Glomerular endothelial cell (primary cell): ENCODE measurements at regions not wholly inside any gene's neighbourhood (a gene's known extent, or its start where the extent isn't known, plus 50 kb on each side); places are given as distances from the start of the nearest gene placed in this dataset.
"Not testable (repeated sequence)": the region's sequence is repeated elsewhere in the genome, so short reads cannot be mapped to it uniquely, and the experiment has no call there.

ENCODE experiments used
- DNase-seq: peaks from one replicate; pipeline ENCODE4 v3.0.0-alpha.2; 2011; ENCODE audit warnings: low read depth, low spot score; ENCODE audit errors: extremely low read depth

- not testable (repeated sequence) for DNase-seq
Observed at GRCh38 chr7:135872861-135873260, 104.3 kb downstream of the MTPN start.

- DNase-seq = no peak
Observed at GRCh38 chr7:135862586-135863340, 114.2 kb upstream of the FAM180A start.

GRCh38 chr7:135859538-135859937, 110.9 kb upstream of the FAM180A start:
- DNase-seq = no peak

- DNase-seq = no peak
Observed at GRCh38 chr7:135858851-135859250, 110.2 kb upstream of the FAM180A start.

DNA sequence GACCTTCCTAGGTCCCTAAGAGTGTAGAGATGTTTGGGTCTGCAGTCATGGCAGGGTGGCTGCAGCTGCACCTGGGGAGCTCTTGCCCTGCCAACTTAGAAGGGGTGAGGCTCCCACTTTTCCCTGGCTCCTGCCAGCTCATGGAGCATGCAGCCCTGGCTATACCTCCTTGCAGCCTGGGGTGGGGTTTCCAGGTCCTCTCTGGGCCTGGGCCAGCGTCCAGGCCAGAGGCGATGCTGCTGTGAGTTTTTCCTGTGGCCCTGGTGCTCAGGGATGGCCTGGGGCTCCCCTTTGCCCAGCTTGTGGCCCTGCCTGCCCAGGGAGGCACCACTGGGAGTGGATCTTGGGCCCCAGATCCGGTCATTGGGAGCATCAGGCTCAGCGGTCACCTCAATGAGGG, 109.8 kb upstream of the FAM180A start:
- no peak for DNase-seq

GRCh38 chr7:135857519-135858274, 109.1 kb upstream of the FAM180A start:
- no peak for DNase-seq

GRCh38 chr7:135856356-135857144, 107.9 kb upstream of the FAM180A start:
- no peak for DNase-seq

- DNase-seq = no peak
Observed at GRCh38 chr7:135855846-135856245, 107.2 kb upstream of the FAM180A start.

DNA sequence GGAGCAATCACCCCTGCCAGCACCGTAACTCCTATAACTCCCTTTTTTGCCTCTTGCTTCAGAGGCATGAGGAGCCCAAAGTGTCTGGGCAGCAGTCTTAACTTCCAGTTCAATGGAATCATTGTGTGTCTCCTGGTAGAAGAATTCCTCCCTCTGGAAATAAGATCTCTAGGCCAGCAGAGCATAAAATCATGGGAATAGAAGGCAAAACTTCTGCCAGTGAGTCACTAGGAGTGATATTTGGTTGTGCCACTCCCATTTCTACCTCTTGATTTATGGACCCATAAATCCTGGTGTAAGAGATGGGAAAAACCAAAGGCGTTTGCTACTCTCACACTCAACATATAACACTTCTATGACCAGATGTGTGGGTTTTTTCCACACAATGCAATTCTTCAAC, 104.9 kb upstream of the FAM180A start:
- no peak for DNase-seq

DNA sequence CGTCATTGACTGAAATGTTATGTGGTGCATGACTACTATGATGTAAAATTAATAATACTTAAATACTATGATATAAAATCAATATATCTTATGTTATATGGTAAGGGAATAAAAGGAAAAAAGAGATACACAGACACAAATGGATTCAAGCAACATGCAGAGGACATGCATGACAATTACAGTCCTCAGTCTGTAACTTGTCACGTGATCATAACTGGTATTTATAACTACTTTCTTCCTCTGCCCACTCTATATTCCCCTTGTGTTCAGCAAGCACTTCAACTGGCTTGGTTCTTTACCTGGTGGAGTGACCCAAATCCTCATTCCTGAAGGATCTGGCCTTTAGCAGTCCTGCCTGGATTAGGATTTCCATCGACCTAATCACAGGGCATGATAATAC, 104.4 kb upstream of the FAM180A start:
- DNase-seq = no peak

DNA sequence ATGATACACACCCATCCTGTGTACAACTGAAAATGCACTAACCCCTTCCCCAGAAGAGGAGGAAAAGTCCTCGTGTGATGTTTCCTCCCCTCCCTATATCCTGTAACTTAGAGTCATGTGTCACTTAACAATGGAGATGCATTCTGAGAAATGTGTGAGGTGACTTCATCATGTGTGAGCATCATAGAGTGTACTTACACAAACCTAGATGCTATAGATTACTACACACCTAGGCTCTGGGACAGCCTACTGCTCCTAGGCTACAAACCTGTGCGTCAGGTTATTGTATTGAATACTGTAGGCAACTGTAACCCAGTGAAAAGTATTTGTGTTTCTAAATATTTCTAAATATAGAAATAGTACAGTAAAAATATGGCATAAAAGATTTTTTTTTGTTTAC, 98.6 kb upstream of the FAM180A start:
- no peak for DNase-seq

DNA sequence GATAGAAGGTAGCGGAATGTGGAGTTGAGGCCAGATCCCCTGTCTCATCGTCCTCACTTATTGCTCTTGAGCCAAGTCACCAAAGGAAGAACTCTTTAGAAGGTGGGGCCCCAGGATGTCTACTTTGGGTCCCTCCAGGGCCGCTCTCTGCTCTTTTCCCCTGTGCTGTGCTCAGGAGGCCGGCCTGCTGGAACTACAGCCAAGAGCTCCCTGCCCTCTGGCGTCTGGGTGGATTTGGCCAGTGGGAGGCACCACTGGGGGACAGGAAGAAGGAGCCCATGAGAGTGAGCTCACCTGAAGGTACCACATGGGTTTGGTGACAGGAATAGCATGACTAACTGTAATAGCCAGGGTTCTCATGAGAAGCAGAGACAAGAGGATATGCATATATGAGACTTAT, 97.7 kb upstream of the FAM180A start:
- no peak for DNase-seq

DNA sequence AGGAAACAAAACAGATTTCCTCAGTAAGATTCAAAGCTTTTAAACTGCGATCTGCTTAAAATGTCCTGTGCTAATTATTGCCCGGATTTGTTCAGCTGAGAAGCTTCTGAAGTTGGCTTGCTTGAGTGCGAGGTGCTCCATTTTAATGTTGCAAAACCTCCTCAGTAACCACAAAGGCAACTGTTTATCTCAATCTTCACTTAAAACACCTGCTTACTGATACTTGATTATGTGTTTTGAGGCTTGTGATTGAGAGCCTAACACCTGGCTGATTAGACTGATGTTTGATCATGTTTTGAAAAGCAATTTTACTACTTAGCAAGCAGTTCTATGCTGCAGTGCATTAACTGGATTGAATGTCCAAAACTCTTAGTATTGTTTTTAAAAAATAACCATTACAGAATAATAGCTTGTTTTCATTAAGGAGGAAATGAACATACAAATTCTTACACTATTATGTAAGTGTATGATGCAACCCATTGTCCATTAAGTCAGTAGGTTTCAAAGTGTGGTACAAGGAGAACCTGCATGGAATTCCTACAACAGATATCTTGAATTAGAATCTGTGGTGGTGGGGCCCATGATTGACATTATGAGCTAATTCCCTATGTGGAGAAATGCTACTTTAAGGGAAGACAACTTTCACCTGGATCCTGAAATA, 96.9 kb upstream of the FAM180A start:
- no peak for DNase-seq

DNA sequence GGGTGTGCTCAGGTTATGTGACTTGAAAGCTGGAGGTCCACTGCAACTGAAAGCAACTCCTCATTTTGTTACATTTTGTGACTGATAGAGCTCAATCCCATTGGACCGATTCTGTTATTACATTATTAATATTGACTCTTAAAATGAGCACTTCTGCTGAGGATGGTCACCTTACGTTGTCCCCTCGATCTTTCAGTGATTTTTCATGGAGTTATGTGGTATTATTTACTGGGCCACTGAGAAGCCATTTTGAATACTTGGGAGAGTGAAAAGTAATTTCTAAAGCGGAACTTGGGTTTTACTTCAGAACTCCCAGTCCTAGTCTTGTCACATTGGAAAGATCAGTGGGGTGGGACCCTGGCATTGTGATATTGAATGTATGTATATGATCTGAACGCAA, 96.3 kb upstream of the FAM180A start:
- DNase-seq = no peak

DNA sequence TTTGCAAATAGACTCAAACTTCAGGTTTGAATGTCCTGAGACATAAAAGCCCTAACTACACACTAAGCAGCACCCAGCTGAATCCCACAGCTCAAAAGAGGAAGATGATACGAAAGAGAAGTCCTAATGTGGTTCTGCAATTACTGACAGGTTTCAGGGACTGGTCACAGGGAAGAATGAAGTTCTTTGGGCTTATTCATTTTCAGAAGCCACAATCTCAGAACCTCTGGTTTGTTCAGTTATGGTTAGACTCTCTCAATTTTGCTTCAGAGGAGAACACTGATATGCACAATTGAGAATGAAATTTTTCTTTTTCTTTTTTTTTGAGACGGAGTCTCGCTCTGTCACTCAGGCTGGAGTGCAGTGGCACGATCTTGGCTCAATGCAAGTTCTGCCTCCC, 94.6 kb upstream of the FAM180A start:
- DNase-seq = no peak

GRCh38 chr7:135842446-135843179, 94.0 kb upstream of the FAM180A start:
- no peak for DNase-seq

DNA sequence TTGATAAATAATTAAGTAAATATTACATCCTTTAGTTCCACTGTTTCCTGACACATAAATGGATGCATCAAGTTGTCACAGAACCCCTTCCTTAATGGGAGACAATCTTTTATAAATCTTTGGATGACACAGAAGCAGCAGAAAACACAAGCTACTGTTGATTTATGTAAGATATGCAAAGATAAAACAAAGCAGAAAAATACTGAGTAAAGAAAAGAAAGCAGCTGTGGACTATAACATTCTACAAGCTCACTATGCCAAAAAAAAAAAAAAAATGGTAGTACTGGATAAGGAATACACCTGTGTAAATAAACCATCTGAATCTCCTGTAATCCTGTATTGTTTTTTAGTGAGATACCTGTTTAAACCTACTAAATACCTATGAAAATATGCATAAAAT, 92.0 kb upstream of the FAM180A start:
- DNase-seq = no peak

GRCh38 chr7:135837675-135838074, 89.1 kb upstream of the FAM180A start:
- no peak for DNase-seq

DNA sequence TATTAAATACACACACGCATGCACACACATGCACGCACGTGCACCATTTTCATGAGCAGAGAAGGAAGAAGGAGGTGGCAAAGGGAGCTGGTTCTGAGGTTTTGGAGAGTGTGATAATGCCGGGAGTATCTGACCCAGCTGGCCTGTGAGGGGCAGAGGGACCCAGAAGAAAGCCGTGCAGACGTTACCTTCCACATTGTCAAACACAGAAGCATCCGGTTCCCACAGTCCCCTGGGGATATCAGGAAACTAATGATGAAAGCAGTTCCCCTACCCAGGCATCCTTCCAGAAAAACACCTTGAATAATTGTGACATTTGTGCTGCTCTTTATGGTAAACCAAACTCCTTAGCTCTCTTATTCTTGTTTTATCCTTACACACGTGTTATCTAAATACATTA, 85.7 kb upstream of the FAM180A start:
- DNase-seq = no peak

DNA sequence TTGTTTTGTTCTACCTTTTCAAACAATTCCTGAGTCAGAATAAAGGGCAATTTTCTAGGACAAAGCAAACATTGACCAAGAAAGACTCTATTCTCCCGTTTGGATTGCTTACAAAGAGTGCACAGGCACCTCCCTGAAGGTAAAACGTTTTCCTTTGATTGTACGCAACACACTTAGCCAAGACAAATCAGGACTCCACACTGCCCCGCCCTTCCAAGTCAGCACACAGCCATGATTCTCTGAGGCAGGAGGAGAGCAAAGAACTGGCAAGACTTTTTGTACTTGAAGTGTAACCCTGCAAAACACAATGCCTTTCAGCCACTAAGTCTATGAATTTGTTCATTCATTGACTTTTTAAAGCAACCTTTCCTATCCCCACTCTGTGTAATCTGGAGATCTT, 85.0 kb upstream of the FAM180A start:
- DNase-seq = no peak
